Nucleus accumbens (tissue), 56 donors: ENCODE measurements at regions not wholly inside any gene's neighbourhood (a gene's known extent, or its start where the extent isn't known, plus 50 kb on each side); places are given as distances from the start of the nearest gene placed in this dataset.

Experiments used
- DNase-seq, 56 donors: peaks; one replicate each; lab custom pipeline; 2025; lab: John Stamatoyannopoulos, UW

DNA sequence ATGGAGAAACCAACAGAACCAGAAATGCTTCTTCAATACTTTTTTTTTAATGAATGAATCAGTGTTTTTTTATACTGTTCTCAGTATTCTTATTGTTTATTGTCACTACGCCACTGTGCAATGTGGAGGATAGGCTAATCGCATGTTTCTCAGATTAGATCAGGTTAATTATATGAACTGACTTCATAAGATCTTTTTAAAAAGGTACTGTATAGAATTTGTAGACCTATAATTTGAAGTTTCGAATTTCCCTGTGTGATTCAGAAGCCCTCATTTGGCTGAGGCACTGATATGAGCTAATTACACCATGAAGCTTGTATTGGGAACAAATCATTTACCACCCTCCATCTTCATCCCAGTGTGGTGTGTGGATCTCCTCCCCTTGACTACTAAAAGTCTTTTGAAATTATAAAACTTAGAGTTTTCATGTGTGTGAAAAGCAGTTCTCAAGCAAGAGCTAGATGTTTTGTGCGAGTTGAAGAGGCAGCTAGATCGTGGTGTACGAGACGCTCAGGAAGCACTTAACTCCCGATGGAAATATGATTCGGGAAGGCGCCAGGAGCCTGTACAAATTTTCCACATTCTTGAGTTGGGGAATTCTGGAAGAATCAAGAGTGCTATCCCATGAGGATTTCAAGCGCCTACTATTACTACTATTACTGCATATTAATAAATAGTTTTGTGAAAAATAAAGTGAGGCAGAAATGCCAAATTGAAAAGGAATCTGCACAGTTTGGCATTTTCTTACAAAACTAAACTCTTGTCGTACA, 52.1 kb upstream of the KCNE2 start:
- DNase-seq = no peak

DNA sequence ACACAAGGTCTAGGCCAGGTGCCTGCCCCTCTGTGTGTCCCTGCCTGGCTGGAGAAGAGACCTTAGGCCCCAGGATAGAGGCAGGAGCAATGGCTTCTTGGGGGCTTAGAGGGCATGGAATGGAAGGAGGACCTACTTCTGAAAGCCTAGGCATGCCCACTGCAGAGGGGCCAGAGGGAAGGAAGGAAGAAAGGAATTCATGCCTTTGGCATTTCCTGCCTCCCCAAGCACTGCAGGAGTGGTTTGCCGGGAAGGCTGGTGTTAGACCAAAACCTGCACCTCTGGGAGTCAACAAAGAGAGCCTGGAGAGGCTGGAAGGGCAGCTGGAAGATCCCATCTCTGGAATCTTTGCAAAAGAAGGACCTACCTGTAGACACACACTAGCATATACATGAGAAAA, 50.7 kb upstream of the KCNE2 start:
- DNase-seq = no peak
